Right lobe of liver (tissue), 6 donors: ENCODE measurements at regions not wholly inside any gene's neighbourhood (a gene's known extent, or its start where the extent isn't known, plus 50 kb on each side); places are given as distances from the start of the nearest gene placed in this dataset.

Source experiments
- ATAC-seq, 4 donors: fragments of 200-7000 bp; cut with Tn5 transposase; one replicate each; pipeline ENCODE4 v1.9.1; 2020; ENCODE audit warnings: mild to moderate bottlenecking in 4 of 4, moderate library complexity in 4 of 4
- DNase-seq, 3 donors: peaks; one replicate each; pipeline ENCODE4 v3.0.0-alpha.2; 2020
- H3K27ac ChIP-seq, 3 donors: fragments of 200-600 bp; one replicate each; pipeline ENCODE4 v1.8.0; 2022
- H3K27me3 ChIP-seq, 2 donors: fragments of 200-600 bp; one replicate each; pipeline ENCODE4 v1.8.0; 2022
- H3K36me3 ChIP-seq, 4 donors: fragments of 200-600 bp; sonication (generic) in 1 of 4; one replicate each; pipeline versions ENCODE4 v1.5.1 to v1.8.0; 2017 to 2022; ENCODE audit warnings: control low read depth in 1 of 4
- H3K4me1 ChIP-seq, 4 donors: fragments of 200-600 bp; sonication (generic) in 1 of 4; one replicate each; pipeline versions ENCODE4 v1.5.1 to v1.8.0; 2017 to 2022; ENCODE audit warnings: control low read depth in 1 of 4
- H3K4me3 ChIP-seq, 3 donors: fragments of 200-600 bp; one replicate each; pipeline ENCODE4 v1.8.0; 2022
- H3K9me3 ChIP-seq, 4 donors: fragments of 200-600 bp; sonication (generic) in 1 of 4; one replicate each; pipeline versions ENCODE4 v1.5.1 to v1.8.0; 2017 to 2022; ENCODE audit warnings: control low read depth in 1 of 4
- CTCF ChIP-seq, 4 donors: fragments of 200-600 bp in 3 of 4; fragments of 450-650 bp in 1 of 4; IDR thresholded peaks; one replicate each; pipeline versions ENCODE4 v1.5.1 to v1.8.0; 2016 to 2022; ENCODE audit warnings: antibody characterized with exemption in 4 of 4, mild to moderate bottlenecking in 2 of 4
- POLR2A ChIP-seq: fragments of 450-650 bp; IDR thresholded peaks from one replicate; pipeline ENCODE4 v1.6.1; 2017; ENCODE audit warnings: antibody characterized with exemption, mild to moderate bottlenecking
- WGBS: methylation state at CpG from one replicate; pipeline ENCODE4 v1.1.6; 2018; ENCODE audit warnings: low coverage, low lambda C conversion rate; ENCODE audit not compliant: insufficient coverage; ENCODE audit errors: missing lambda C conversion rate; 5-methylcytosine and 5-hydroxymethylcytosine counted together
- intact Hi-C, 2 donors: fragments of 100-400 bp; cut with DNase I; formaldehyde crosslinking; loops; one replicate each; pipeline versions ENCODE4 v1.11.2 to v1.14.1; 2022
- donor health status: DM: no; HTN: yes; CAD: no.
- donor health status: DM: no; HTN: no; CAD: no.
- donor health status: DM: no; HTN: no; CAD: no.
- donor health status: DM: no; HTN: yes; CAD: no.
- donor health status: DM: no; HTN: yes; CAD: no.

- Histone ChIP-seq H3K36me3 (no peaks in the 10 kb centered on the region), H3K27me3 (no peaks in the 10 kb centered on the region), H3K9me3 (no peaks in the 10 kb centered on the region), H3K4me1 (no peaks in the 10 kb centered on the region), H3K4me3 (no peak overlapping the region), H3K27ac (no peak overlapping the region)
- ATAC-seq (no peak), DNase-seq (no peak)
- intact Hi-C loops: no loop called here
- TF ChIP-seq POLR2A (no peak), CTCF (IDR thresholded peaks at IDR 0.05) (no peak)
- 57% methylated on average over 4 of the region's 4 CpGs for WGBS
Observed at GRCh38 chr16:62853887-62854286, 817.6 kb upstream of the CDH8 start.

GRCh38 chr16:62846399-62847057 is 810.3 kb upstream of the CDH8 start:
- no peaks in the 10 kb centered on the region for H3K9me3 ChIP-seq
- TF ChIP-seq POLR2A (no peak), CTCF (IDR thresholded peaks at IDR 0.05) (no peak)
- no peak overlapping the region for H3K27ac ChIP-seq
- no peak for ATAC-seq
- no peaks in the 10 kb centered on the region for H3K4me1 ChIP-seq
- no peak for DNase-seq
- no peak overlapping the region for H3K4me3 ChIP-seq
- intact Hi-C loops: no loop called here
- H3K36me3 ChIP-seq: no peaks in the 10 kb centered on the region
- 75% methylated on average over 2 of the region's 2 CpGs for WGBS
- no peaks in the 10 kb centered on the region for H3K27me3 ChIP-seq

GRCh38 chr16:62832214-62832613 is 796.0 kb upstream of the CDH8 start:
- intact Hi-C loops: no loop called here
- WGBS: 56% methylated on average over 4 of the region's 4 CpGs
- ATAC-seq: no peak

GRCh38 chr16:62831235-62831850 is 795.1 kb upstream of the CDH8 start:
- intact Hi-C loops: no loop called here
- no peaks in the 10 kb centered on the region for H3K27me3 ChIP-seq
- no peaks in the 10 kb centered on the region for H3K9me3 ChIP-seq
- no peaks in the 10 kb centered on the region for H3K36me3 ChIP-seq
- no peak for TF ChIP-seq POLR2A
- no peak for TF ChIP-seq CTCF (IDR thresholded peaks at IDR 0.05)
- H3K4me1 ChIP-seq: peaks cover 0 to 14% (median 0%) of the 10 kb centered on the region in 4 donors
- 30% methylated on average over 2 of the region's 2 CpGs for WGBS
- ATAC-seq (peak in 3 of 4 donors; percentile 34 to 45 (median 45)), DNase-seq (no peak)
- H3K27ac ChIP-seq: no peak overlapping the region
- H3K4me3 ChIP-seq: no peak overlapping the region

More at GRCh38 chr16:62832214-62832613, 796.0 kb upstream of the CDH8 start:
- Histone ChIP-seq H3K4me1 (peaks cover 0 to 14% (median 0%) of the 10 kb centered on the region in 4 donors), H3K4me3 (no peak overlapping the region), H3K9me3 (no peaks in the 10 kb centered on the region), H3K27me3 (no peaks in the 10 kb centered on the region), H3K36me3 (no peaks in the 10 kb centered on the region), H3K27ac (no peak overlapping the region)
- no peak for TF ChIP-seq POLR2A
- no peak for TF ChIP-seq CTCF (IDR thresholded peaks at IDR 0.05)
- DNase-seq: no peak
